OCI-LY1 (cell line): ENCODE measurements at regions not wholly inside any gene's neighbourhood (a gene's known extent, or its start where the extent isn't known, plus 50 kb on each side); places are given as distances from the start of the nearest gene placed in this dataset.

Source experiments
- H2AFZ ChIP-seq: fragments of 200-600 bp; sonication (generic), shearing (Covaris generic); 2 replicates; pipeline ENCODE4 v1.6.0; 2014; ENCODE audit warnings: antibody characterized with exemption, mild to moderate bottlenecking, low read length
- H3F3A ChIP-seq: fragments of 200-600 bp; sonication (generic), shearing (Covaris generic); 2 replicates; pipeline ENCODE4 v1.6.0; 2014; ENCODE audit warnings: mild to moderate bottlenecking, antibody characterized with exemption, low read length, moderate library complexity; ENCODE audit not compliant: insufficient read depth
- H3K27ac ChIP-seq: fragments of 200-600 bp; sonication (generic); 2 replicates; pipeline ENCODE4 v1.5.1; 2014; ENCODE audit warnings: low read length, mixed run types, mild to moderate bottlenecking, low read depth; ENCODE audit not compliant: poor library complexity, severe bottlenecking
- H3K27me3 ChIP-seq: fragments of 200-600 bp; sonication (generic); 2 replicates; pipeline ENCODE4 v1.6.0; 2014; ENCODE audit warnings: antibody characterized with exemption, mild to moderate bottlenecking, low read length, moderate library complexity; ENCODE audit not compliant: insufficient read depth
- H3K36me3 ChIP-seq: fragments of 200-600 bp; sonication (generic); 2 replicates; pipeline ENCODE4 v1.6.1; 2014; ENCODE audit warnings: mild to moderate bottlenecking, antibody characterized with exemption, low read length, moderate library complexity, mixed read lengths; ENCODE audit not compliant: insufficient read depth
- H3K4me1 ChIP-seq: fragments of 200-600 bp; sonication (generic); 2 replicates; pipeline ENCODE4 v1.5.1; 2014; ENCODE audit warnings: mild to moderate bottlenecking, low read length, moderate library complexity; ENCODE audit not compliant: insufficient read depth, severe bottlenecking
- H3K4me2 ChIP-seq: fragments of 200-600 bp; sonication (generic), shearing (Covaris generic); 2 replicates; pipeline ENCODE4 v1.6.1; 2014; ENCODE audit warnings: low read length
- H3K4me3 ChIP-seq: fragments of 200-600 bp; sonication (generic); 2 replicates; pipeline ENCODE4 v1.5.1; 2014; ENCODE audit warnings: low read length, low read depth, mild to moderate bottlenecking, mixed read lengths; ENCODE audit not compliant: poor library complexity, severe bottlenecking
- H3K79me2 ChIP-seq: fragments of 200-600 bp; shearing (Covaris generic); 2 replicates; pipeline ENCODE4 v1.6.1; 2016; ENCODE audit warnings: mixed run types, low read length, mixed read lengths; ENCODE audit not compliant: insufficient read depth
- H3K9ac ChIP-seq: fragments of 200-600 bp; sonication (generic), shearing (Covaris generic); 2 replicates; pipeline ENCODE4 v1.6.1; 2014; ENCODE audit warnings: mild to moderate bottlenecking, low read length, mixed read lengths
- H3K9me2 ChIP-seq: fragments of 200-600 bp; sonication (generic), shearing (Covaris generic); 2 replicates; pipeline ENCODE4 v1.6.1; 2014; ENCODE audit warnings: low read depth, mild to moderate bottlenecking, low read length, mixed read lengths
- H3K9me3 ChIP-seq: fragments of 200-600 bp; shearing (Covaris generic); 2 replicates; pipeline ENCODE4 v1.6.1; 2014; ENCODE audit warnings: low read length, mixed read lengths
- H4K20me1 ChIP-seq: fragments of 200-600 bp; sonication (generic), shearing (Covaris generic); 2 replicates; pipeline ENCODE4 v1.6.0; 2016; ENCODE audit warnings: mild to moderate bottlenecking, low read length; ENCODE audit not compliant: insufficient read depth
- EZH2 ChIP-seq: fragments of 200-600 bp; sonication (generic), shearing (Covaris generic); IDR thresholded peaks from 2 replicates; pipeline ENCODE4 v1.8.0; 2017; ENCODE audit warnings: borderline replicate concordance, mixed run types, mild to moderate bottlenecking, antibody characterized with exemption, low read length, moderate library complexity, mixed read lengths
- TF ChIP-seq, protein P1 (sequence below): fragments of 200-600 bp; sonication (generic), shearing (Covaris generic); IDR thresholded peaks from 2 replicates; pipeline ENCODE4 v1.5.1; 2017; ENCODE audit warnings: mild to moderate bottlenecking, antibody characterized with exemption, low read length, moderate library complexity, mixed read lengths

DNA sequence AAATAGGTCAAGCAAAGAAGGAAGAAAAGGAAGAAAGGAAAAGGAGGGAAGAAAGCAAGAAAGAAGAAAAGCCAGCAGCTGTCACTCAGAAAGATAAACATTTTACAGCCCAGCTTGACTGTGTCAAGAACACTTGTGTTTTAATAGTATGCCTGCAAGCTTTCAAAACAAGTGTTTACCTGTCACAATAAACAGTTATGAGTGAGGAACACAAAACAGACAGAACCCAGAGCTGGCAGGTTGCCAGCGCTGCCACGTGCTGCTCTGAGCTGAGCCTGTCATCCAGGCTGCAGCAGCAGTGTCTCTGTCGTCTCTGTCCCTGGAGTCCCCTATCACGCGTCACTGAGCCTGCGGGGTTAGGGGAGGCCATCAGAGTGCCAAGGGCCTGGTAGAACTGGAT lies 827.6 kb upstream of the AUTS2 start:
- H3K9me2 ChIP-seq = no peaks in the 10 kb centered on the region
- no peaks in the 10 kb centered on the region for H3K27me3 ChIP-seq
- no peak overlapping the region for H3K4me2 ChIP-seq

DNA sequence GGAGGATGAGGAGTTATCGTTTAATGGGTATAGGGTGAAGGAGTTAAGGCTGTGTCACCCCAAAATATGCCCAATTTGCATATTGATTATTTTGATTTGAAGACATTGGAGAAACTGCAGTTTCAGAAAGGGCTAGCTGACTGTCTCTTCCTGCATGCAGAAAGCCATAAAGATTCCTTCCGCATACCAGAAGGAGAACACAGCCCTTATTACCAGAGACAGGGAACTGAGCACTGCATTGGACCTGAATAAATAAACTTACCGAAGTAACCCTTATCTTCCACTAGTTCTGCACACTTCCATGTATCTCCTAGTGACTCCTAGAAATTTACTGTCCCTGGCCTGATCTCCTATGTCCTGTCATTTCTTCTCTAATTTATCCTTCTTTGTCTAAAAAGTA lies 821.9 kb upstream of the AUTS2 start:
- Histone ChIP-seq H3K9ac (no peak overlapping the region), H3K27ac (no peak overlapping the region), H4K20me1 (no peaks in the 10 kb centered on the region), H3F3A (no peaks in the 10 kb centered on the region), H3K4me2 (no peak overlapping the region), H3K36me3 (no peaks in the 10 kb centered on the region), H3K27me3 (0 out of 2 replicates have a peak, but pooled peaks cover 4% of the 10 kb centered on the region), H3K9me2 (no peaks in the 10 kb centered on the region), H3K79me2 (no peaks in the 10 kb centered on the region), H2AFZ (no peak overlapping the region), H3K4me1 (no peaks in the 10 kb centered on the region), H3K9me3 (0 out of 2 replicates have a peak, but pooled peaks cover 3% of the 10 kb centered on the region), H3K4me3 (no peak overlapping the region)
- TF ChIP-seq, protein P1, sequence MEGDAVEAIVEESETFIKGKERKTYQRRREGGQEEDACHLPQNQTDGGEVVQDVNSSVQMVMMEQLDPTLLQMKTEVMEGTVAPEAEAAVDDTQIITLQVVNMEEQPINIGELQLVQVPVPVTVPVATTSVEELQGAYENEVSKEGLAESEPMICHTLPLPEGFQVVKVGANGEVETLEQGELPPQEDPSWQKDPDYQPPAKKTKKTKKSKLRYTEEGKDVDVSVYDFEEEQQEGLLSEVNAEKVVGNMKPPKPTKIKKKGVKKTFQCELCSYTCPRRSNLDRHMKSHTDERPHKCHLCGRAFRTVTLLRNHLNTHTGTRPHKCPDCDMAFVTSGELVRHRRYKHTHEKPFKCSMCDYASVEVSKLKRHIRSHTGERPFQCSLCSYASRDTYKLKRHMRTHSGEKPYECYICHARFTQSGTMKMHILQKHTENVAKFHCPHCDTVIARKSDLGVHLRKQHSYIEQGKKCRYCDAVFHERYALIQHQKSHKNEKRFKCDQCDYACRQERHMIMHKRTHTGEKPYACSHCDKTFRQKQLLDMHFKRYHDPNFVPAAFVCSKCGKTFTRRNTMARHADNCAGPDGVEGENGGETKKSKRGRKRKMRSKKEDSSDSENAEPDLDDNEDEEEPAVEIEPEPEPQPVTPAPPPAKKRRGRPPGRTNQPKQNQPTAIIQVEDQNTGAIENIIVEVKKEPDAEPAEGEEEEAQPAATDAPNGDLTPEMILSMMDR = no peak
- TF ChIP-seq EZH2 = no peak

More for the DNA sequence above, 827.6 kb upstream of the AUTS2 start:
- Histone ChIP-seq H2AFZ (no peak overlapping the region), H3K4me3 (no peak overlapping the region), H3K79me2 (no peaks in the 10 kb centered on the region), H3K9me3 (no peaks in the 10 kb centered on the region), H3K36me3 (no peaks in the 10 kb centered on the region), H3K9ac (no peak overlapping the region), H3K27ac (no peak overlapping the region), H4K20me1 (no peaks in the 10 kb centered on the region), H3K4me1 (peaks cover 6% of the 10 kb centered on the region), H3F3A (no peaks in the 10 kb centered on the region)
- TF ChIP-seq EZH2 = no peak
- TF ChIP-seq, protein P1 = no peak

DNA sequence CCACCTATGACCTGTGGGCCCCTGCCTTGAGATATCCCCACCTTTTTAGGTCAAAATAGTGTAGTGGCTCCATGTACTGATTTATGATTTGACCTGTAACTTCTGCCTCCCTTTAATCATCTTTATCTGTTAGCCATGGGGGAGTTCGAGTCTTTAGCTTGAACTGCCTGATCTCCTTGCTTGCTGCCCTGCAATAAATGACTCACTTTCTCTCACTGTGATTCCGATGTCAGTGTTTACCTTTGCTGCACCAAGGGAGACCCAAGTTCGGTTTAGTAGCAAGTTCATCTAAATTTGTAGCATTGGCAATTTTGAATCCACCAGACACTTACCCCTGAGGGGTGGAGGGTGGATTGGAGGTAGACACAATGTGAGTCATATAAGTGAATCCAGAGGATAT lies 814.6 kb upstream of the AUTS2 start:
- Histone ChIP-seq H3K4me3 (no peak overlapping the region), H2AFZ (no peak overlapping the region), H3K4me1 (no peaks in the 10 kb centered on the region), H3F3A (no peaks in the 10 kb centered on the region), H3K9ac (no peak overlapping the region), H4K20me1 (no peaks in the 10 kb centered on the region), H3K9me3 (0 out of 2 replicates have a peak, but pooled peaks cover 3% of the 10 kb centered on the region), H3K9me2 (no peaks in the 10 kb centered on the region), H3K4me2 (no peak overlapping the region), H3K79me2 (no peaks in the 10 kb centered on the region), H3K27ac (no peak overlapping the region), H3K36me3 (no peaks in the 10 kb centered on the region), H3K27me3 (0 out of 2 replicates have a peak, but pooled peaks cover 4% of the 10 kb centered on the region)
- TF ChIP-seq EZH2 = no peak
- TF ChIP-seq, protein P1 = no peak
